Ramos (cell line): ENCODE measurements at regions not wholly inside any gene's neighbourhood (a gene's known extent, or its start where the extent isn't known, plus 50 kb on each side); places are given as distances from the start of the nearest gene placed in this dataset.
"Not testable (repeated sequence)": the region's sequence is repeated elsewhere in the genome, so short reads cannot be mapped to it uniquely, and the experiment has no call there.

Experiments
- in situ Hi-C: fragments of 300-500 bp; cut with MboI; formaldehyde crosslinking; loops from one replicate; pipeline ENCODE4 v1.14.3; 2022; ENCODE audit warnings: low sequenced_read_pairs; ENCODE audit not compliant: unreplicated experiment

- in situ Hi-C loops = no loop called here
These were observed 116.8 kb upstream of the SLC38A4 start for GRCh38 chr12:46942579-46942978.

GRCh38 chr12:46944088-46944487 is 118.3 kb upstream of the SLC38A4 start:
- in situ Hi-C loops = no loop called here

DNA sequence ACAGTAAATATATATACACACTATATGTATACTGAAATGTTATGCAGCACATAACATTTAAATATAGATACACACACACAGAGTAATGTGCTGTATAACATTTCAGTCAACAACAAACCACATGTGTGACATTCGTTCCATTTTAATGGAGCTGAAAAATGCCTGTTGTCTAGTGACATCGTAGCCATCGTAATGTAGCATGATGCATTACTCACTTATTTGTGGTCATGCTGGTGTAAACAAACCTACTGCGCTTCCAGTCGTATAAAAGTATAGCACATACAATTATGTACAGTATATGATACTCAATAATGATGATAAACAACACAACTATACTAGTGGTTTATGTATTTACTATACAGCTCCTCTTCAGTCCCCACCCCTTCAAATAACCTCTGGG is 119.0 kb upstream of the SLC38A4 start:
- in situ Hi-C loops = no loop called here

GRCh38 chr12:46945591-46945990 is 119.8 kb upstream of the SLC38A4 start:
- in situ Hi-C loops = no loop called here

DNA sequence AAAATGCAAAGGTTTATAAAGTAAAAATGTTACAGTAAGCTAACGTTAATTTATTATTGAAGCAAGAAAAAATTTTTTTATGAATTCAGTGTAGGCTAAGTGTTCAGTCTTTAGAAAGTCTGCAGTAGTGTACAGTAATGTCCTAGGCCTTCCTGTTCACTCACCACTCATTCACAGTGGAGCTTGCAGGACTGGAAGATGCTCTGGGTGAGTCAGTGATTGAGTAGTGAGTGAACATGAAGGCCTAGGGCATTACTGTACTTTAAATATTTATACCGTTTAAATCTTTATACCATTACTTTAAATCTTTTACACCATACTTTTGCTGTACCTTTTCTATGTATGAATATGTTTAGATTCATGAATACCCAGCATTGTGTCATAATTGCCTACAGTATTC is 120.3 kb upstream of the SLC38A4 start:
- in situ Hi-C loops = no loop called here

GRCh38 chr12:46948936-46949545 is 123.2 kb upstream of the SLC38A4 start:
- in situ Hi-C loops = no loop called here

DNA sequence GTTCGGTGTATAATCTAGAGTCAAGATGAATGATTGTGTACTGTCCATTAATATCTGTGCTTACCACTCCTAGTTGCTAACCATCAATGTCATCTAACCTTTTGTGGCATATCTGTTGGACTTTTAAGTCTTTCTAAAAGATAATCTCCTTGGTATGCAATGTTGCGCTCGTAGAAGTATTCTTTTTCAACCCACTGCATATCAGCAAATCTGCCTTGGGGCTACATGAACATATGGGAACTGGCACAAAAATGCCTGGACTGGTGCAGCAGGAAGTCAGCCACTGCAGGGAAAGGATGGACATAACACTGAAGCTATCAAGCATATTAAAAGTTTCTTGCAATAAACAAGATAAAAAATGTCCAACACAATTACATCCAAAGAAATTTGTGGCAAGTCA is 124.3 kb upstream of the SLC38A4 start:
- in situ Hi-C loops = no loop called here

DNA sequence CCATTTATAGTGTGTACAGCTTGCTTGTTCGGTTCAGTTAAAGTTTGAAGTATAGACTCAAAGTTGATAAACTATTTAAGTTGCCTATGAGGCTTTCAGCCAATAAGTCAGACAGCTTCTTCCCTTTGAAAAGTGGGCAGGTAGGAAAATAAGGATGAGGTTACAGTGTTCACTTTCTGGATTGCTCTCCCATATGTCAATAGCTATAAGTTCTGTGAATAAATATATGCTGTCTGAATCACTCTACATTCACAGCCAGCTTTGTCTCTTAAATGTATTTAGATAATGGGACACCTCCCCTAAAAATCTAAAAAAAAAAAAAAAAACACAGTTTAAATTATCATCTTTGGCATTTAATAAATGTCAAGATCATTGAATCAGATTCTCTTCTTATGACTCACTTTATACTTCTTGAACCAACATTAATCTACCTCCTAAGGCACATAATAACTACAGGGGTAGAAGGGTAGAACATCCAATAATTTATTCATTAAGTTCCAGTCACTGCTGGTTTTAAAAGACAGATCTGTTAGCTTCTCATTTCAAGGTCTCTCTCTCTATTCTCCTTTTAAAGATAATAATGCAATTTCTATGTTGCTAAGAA is 126.4 kb upstream of the PCED1B start:
- in situ Hi-C loops = no loop called here

- in situ Hi-C loops = no loop called here
These were observed 122.9 kb upstream of the PCED1B start for GRCh38 chr12:46956451-46957035.

GRCh38 chr12:46958053-46958452 is 121.4 kb upstream of the PCED1B start:
- in situ Hi-C loops = no loop called here

GRCh38 chr12:46958599-46959290 is 120.7 kb upstream of the PCED1B start:
- in situ Hi-C loops = no loop called here

DNA sequence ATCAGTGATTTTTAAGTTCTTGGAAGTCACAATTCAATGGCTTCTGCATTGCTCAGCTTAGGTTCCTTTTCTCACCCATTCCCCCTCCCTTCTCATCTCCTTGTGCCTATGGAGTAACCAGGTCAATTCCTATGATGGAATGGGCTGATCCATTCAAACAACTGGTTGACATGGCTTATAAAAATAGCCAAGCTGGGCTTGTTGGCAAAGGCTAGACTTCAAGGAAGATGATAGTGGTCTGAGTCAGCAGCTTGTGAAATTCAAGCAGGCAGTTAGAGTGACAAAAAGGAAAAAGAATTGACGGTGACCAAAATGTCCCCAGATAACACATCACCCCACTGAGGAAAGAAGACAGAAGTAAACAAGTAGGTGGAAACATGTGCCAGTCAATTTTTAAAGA is 119.9 kb upstream of the PCED1B start:
- in situ Hi-C loops = no loop called here

- in situ Hi-C loops = no loop called here
These were observed 118.7 kb upstream of the PCED1B start for GRCh38 chr12:46960681-46961080.

DNA sequence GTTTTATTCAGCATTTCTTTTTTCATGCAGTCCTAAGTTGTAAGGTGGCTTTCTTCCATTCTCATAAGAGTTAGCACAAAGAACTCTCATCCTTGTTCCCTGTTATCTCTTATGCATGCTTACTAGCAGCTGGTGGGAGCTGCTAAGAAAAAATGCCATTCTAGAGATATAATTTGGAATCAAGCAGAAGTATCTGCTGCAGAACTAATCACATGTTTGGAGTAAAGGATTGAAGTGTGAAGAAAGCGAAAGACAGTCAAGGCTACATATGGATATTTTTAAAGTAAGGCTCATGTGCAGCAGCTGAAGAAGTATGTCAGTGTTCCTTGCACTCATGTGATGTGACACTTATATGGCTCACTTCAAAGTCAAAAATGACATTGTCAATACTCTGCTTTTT is 116.2 kb upstream of the PCED1B start:
- in situ Hi-C loops = no loop called here

- in situ Hi-C loops = no loop called here
These were observed 115.1 kb upstream of the PCED1B start for GRCh38 chr12:46963977-46964971.

- in situ Hi-C loops = no loop called here
These were observed 114.3 kb upstream of the PCED1B start for GRCh38 chr12:46965137-46965536.

GRCh38 chr12:46965880-46966279 is 113.5 kb upstream of the PCED1B start:
- in situ Hi-C loops = no loop called here

GRCh38 chr12:46970636-46971035 is 108.8 kb upstream of the PCED1B start:
- in situ Hi-C loops = no loop called here

DNA sequence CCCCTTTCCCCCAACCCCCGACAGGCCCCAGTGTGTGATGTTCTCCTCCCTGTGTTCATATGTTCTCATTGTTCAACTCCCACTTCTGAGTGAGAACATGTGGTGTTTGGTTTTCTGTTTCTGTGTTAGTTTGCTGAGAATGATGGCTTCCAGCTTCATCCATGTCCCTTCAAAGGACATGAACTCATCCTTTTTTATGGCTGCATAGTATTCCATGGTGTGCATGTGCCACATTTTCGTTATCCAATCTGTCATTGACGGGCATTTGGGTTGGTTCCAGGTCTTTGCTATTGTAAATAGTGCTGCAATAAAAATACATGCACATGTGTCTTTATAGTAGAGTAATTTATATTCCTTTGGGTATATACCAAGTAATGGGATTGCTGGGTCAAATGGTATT is 105.5 kb upstream of the PCED1B start:
- in situ Hi-C loops = not testable (repeated sequence)

GRCh38 chr12:46977871-46978375 is 101.5 kb upstream of the PCED1B start:
- in situ Hi-C loops = no loop called here
